HCT116 (cell line): ENCODE measurements at regions not wholly inside any gene's neighbourhood (a gene's known extent, or its start where the extent isn't known, plus 50 kb on each side); places are given as distances from the start of the nearest gene placed in this dataset.

Experiments
- ATAC-seq: fragments of 200-7000 bp; cut with Tn5 transposase; 2 replicates; pipeline ENCODE4 v1.9.1; 2020; ENCODE audit warnings: mild to moderate bottlenecking, moderate library complexity
- BruUV-seq: library from RNA; stranded (reverse); fragments of 400-500 nt; replicated peaks from 2 replicates; lab custom pipeline; 2021; lab: Mats Ljungman, UMichigan
- CTCF ChIA-PET: fragments of 300-600 bp; sonication (Branson Sonifier 250); formaldehyde crosslinking; loops from one replicate; lab custom pipeline; 2021; ENCODE audit warnings: antibody characterized with exemption; lab: Charles Lee
- POLR2A ChIA-PET: fragments of 300-600, 350-600 bp; sonication (Branson Sonifier 250); formaldehyde crosslinking; loops from one replicate; lab custom pipeline; 2021; ENCODE audit warnings: antibody characterized with exemption; lab: Charles Lee
- RAD21 ChIA-PET, 2 experiments: fragments of 300-600 bp; sonication (Branson Sonifier 250); formaldehyde crosslinking; loops; one replicate each; lab custom pipeline; 2023; ENCODE audit warnings: low total read pairs in 2 of 2; ENCODE audit not compliant: uncharacterized antibody in 2 of 2, unreplicated experiment in 2 of 2, low non-redundant PET in 1 of 2; lab: Charles Lee
- DNase-seq: peaks from one replicate; pipeline ENCODE4 v3.0.0-alpha.2; 2010; ENCODE audit warnings: low read depth, low spot score
- H2AFZ ChIP-seq: fragments of 200-600 bp; shearing (Covaris generic), sonication (generic); 2 replicates; pipeline ENCODE4 v1.6.1; 2017; ENCODE audit warnings: low read depth, mixed run types, mixed read lengths, antibody characterized with exemption, low read length; ENCODE audit not compliant: poor library complexity, severe bottlenecking
- H3K27ac ChIP-seq: 2 replicates; pipeline ENCODE4 v1.5.1; 2012; ENCODE audit warnings: low read depth, low read length
- H3K27me3 ChIP-seq: fragments of 200-600 bp; sonication (generic); 2 replicates; pipeline ENCODE4 v1.6.1; 2016; ENCODE audit warnings: mixed run types, low read length, mixed read lengths; ENCODE audit not compliant: insufficient read depth
- H3K36me3 ChIP-seq, 2 experiments: fragments of 200-500 bp in 1 of 2; fragments of 200-600 bp in 1 of 2; sonication (Bioruptor generic) in 1 of 2; sonication (generic) in 1 of 2; 2 replicates each; pipeline versions ENCODE4 v1.5.1 to v1.6.1; 2014 to 2016; ENCODE audit warnings: low read length in 2 of 2, inconsistent platforms in 1 of 2, mixed read lengths in 1 of 2, mixed run types in 1 of 2; ENCODE audit not compliant: insufficient read depth in 2 of 2, control insufficient read depth in 1 of 2
- H3K4me1 ChIP-seq, 2 experiments: fragments of 200-600 bp in 1 of 2; sonication (generic) in 1 of 2; 2 replicates each; pipeline versions ENCODE4 v1.5.1 to v1.6.1; 2012 to 2017; ENCODE audit warnings: low read length in 2 of 2, inconsistent platforms in 1 of 2, mild to moderate bottlenecking in 1 of 2, mixed read lengths in 1 of 2, mixed run types in 1 of 2, moderate library complexity in 1 of 2; ENCODE audit not compliant: insufficient read depth in 2 of 2, control insufficient read depth in 1 of 2
- H3K4me2 ChIP-seq: fragments of 200-600 bp; sonication (generic); 2 replicates; pipeline ENCODE4 v1.6.1; 2017; ENCODE audit warnings: mixed run types, low read length, mixed read lengths
- H3K4me3 ChIP-seq, 2 experiments: fragments of 200-600 bp in 1 of 2; sonication (generic) in 1 of 2; replicated peaks in 1 of 2; 2 replicates each; pipeline ENCODE4 v1.5.1; 2011 to 2016; ENCODE audit warnings: low read length in 2 of 2, control low read depth in 1 of 2, low read depth in 1 of 2, mild to moderate bottlenecking in 1 of 2, mixed read lengths in 1 of 2, mixed run types in 1 of 2
- H3K79me2 ChIP-seq: fragments of 200-600 bp; sonication (generic); 2 replicates; pipeline ENCODE4 v1.6.1; 2017; ENCODE audit warnings: mild to moderate bottlenecking, mixed run types, low read length, moderate library complexity, mixed read lengths; ENCODE audit not compliant: insufficient read depth
- H3K9ac ChIP-seq: fragments of 200-600 bp; sonication (generic); 2 replicates; pipeline ENCODE4 v1.6.1; 2016; ENCODE audit warnings: low read length, mixed read lengths
- H3K9me2 ChIP-seq: fragments of 200-600 bp; sonication (generic), shearing (Covaris generic); 2 replicates; pipeline ENCODE4 v1.6.1; 2017; ENCODE audit warnings: mixed run types, mild to moderate bottlenecking, moderate library complexity; ENCODE audit not compliant: insufficient read depth
- H3K9me3 ChIP-seq, 2 experiments: fragments of 200-500 bp in 1 of 2; fragments of 200-600 bp in 1 of 2; sonication (Bioruptor generic) in 1 of 2; sonication (generic) in 1 of 2; 2 replicates each; pipeline ENCODE4 v1.6.1; 2014 to 2017; ENCODE audit warnings: low read length in 2 of 2, mixed read lengths in 2 of 2, inconsistent platforms in 1 of 2, low read depth in 1 of 2, mild to moderate bottlenecking in 1 of 2, mixed run types in 1 of 2, moderate library complexity in 1 of 2; ENCODE audit not compliant: control insufficient read depth in 1 of 2, insufficient read depth in 1 of 2
- H4K20me1 ChIP-seq: fragments of 200-600 bp; sonication (generic), shearing (Covaris generic); 2 replicates; pipeline ENCODE4 v1.6.1; 2017; ENCODE audit warnings: mixed run types, mild to moderate bottlenecking, moderate library complexity; ENCODE audit not compliant: insufficient read depth
- ELF1 ChIP-seq: IDR thresholded peaks from 2 replicates; pipeline ENCODE4 v1.6.1; 2012; ENCODE audit warnings: low read depth, borderline replicate concordance
- EZH2 ChIP-seq: fragments of 200-600 bp; sonication (generic); IDR thresholded peaks from 2 replicates; pipeline ENCODE4 v1.6.1; 2017; ENCODE audit warnings: antibody characterized with exemption, mixed run types
- EZH2phosphoT487 ChIP-seq: fragments of 200-600 bp; IDR thresholded peaks from 2 replicates; pipeline ENCODE4 v1.6.1; 2018; ENCODE audit warnings: antibody characterized with exemption, borderline replicate concordance
- FOSL1 ChIP-seq: IDR thresholded peaks from 2 replicates; pipeline ENCODE4 v1.6.1; 2012; ENCODE audit warnings: low read depth
- POLR2A ChIP-seq: IDR thresholded peaks from 2 replicates; pipeline ENCODE4 v1.7.0; 2011; ENCODE audit warnings: borderline replicate concordance; ENCODE audit not compliant: insufficient read depth, insufficient read length; ENCODE audit errors: extremely low read depth
- POLR2AphosphoS5 ChIP-seq: IDR thresholded peaks from 2 replicates; pipeline ENCODE4 v1.6.1; 2011; ENCODE audit warnings: mild to moderate bottlenecking, low read depth, low read length, moderate library complexity
- RAD21 ChIP-seq: IDR thresholded peaks from 2 replicates; pipeline ENCODE4 v1.6.1; 2012; ENCODE audit warnings: low read depth, mild to moderate bottlenecking
- SRF ChIP-seq: IDR thresholded peaks from 2 replicates; pipeline ENCODE4 v1.6.1; 2012; ENCODE audit warnings: low read depth
- YY1 ChIP-seq: IDR thresholded peaks from 2 replicates; pipeline ENCODE4 v1.6.1; 2011; ENCODE audit warnings: low read length, low read depth, moderate library complexity, mild to moderate bottlenecking; ENCODE audit not compliant: insufficient replicate concordance; ENCODE audit errors: extremely low read depth
- intact Hi-C: fragments of 100-400 bp; cut with micrococcal nuclease; formaldehyde crosslinking; loops from 2 replicates; pipeline ENCODE4 v1.10.0; 2022
- TF ChIP-seq, protein P1 (sequence below): IDR thresholded peaks from 2 replicates; pipeline ENCODE4 v1.6.1; 2012
- TF ChIP-seq, protein P2 (sequence below): IDR thresholded peaks from 2 replicates; pipeline ENCODE4 v1.6.1; 2012
- TF ChIP-seq, protein P3 (sequence below): IDR thresholded peaks from 2 replicates; pipeline ENCODE4 v1.6.1; 2011; ENCODE audit warnings: mild to moderate bottlenecking, low read length, moderate library complexity; ENCODE audit not compliant: insufficient replicate concordance; ENCODE audit errors: extremely low read depth

DNA sequence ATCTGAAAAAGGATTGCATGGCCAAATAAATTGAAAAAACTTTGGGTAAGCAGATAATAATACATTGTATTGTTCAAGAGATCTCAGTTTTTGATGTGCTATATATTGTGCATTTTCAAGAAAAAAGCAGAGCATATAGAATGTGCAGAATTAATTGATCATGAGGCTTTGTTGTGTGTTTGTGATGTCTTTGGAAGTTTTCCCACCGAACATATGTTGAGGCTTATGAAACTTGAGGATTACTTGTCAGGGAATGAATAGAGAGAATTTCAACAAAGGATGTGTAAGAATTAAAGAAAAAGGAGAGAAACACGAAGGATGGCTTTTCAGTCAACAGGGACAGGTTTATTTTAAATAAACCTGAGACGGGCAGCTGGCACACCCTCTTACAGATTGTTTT lies 232.5 kb upstream of the POU1F1 start:
- H3K9me2 ChIP-seq, result no peaks in the 10 kb centered on the region
- intact Hi-C loops, result loop anchor here (10.0 kb wide), 2 partner anchors 496 to 606 kb away; no protein-coding TSS in a partner anchor

DNA sequence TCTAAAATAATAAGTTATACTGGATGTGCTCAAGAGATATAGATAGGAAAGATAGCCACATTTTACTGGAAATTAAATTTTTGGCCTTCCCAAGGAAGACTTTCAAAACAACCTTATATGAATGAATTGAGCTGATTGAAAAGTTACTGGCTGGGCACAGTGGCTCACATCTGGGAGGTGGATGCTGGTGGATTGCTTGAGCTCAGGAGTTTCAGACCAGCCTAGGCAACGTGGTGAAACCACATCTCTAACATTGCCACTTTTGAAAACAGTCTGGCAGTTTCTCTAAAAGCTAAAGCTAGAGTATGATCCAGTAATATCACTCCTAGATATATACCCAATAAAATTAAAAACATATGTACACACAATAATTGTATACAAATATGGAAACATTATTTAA lies 231.4 kb upstream of the POU1F1 start:
- Histone ChIP-seq H3K36me3 (no peaks in the 10 kb centered on the region), H3K4me2 (no peak overlapping the region), H3K27me3 (no peaks in the 10 kb centered on the region), H2AFZ (no peak overlapping the region), H3K4me3 (no peak overlapping the region), H3K9ac (no peak overlapping the region), H4K20me1 (no peaks in the 10 kb centered on the region; the same call in 1 of the 2 replicates), H3K27ac (no peak overlapping the region), H3K9me2 (no peaks in the 10 kb centered on the region), H3K9me3 (no peaks in the 10 kb centered on the region), H3K79me2 (no peaks in the 10 kb centered on the region), H3K4me1 (no peaks in the 10 kb centered on the region)
- TF ChIP-seq SRF (no peak), FOSL1 (no peak), POLR2AphosphoS5 (no peak), EZH2 (no peak), EZH2phosphoT487 (no peak), YY1 (no peak), ELF1 (no peak), RAD21 (no peak), POLR2A (no peak)
- TF ChIP-seq, protein P1, sequence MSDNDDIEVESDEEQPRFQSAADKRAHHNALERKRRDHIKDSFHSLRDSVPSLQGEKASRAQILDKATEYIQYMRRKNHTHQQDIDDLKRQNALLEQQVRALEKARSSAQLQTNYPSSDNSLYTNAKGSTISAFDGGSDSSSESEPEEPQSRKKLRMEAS, result no peak
- TF ChIP-seq, protein P2, sequence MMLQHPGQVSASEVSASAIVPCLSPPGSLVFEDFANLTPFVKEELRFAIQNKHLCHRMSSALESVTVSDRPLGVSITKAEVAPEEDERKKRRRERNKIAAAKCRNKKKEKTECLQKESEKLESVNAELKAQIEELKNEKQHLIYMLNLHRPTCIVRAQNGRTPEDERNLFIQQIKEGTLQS, result no peak
- TF ChIP-seq, protein P3, sequence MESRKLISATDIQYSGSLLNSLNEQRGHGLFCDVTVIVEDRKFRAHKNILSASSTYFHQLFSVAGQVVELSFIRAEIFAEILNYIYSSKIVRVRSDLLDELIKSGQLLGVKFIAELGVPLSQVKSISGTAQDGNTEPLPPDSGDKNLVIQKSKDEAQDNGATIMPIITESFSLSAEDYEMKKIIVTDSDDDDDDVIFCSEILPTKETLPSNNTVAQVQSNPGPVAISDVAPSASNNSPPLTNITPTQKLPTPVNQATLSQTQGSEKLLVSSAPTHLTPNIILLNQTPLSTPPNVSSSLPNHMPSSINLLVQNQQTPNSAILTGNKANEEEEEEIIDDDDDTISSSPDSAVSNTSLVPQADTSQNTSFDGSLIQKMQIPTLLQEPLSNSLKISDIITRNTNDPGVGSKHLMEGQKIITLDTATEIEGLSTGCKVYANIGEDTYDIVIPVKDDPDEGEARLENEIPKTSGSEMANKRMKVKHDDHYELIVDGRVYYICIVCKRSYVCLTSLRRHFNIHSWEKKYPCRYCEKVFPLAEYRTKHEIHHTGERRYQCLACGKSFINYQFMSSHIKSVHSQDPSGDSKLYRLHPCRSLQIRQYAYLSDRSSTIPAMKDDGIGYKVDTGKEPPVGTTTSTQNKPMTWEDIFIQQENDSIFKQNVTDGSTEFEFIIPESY, result no peak
- ChIA-PET POLR2A (no interaction called here), CTCF (no interaction called here), RAD21 (no interaction called here)
- intact Hi-C loops, result loop anchor here (10.0 kb wide), 2 partner anchors 497 to 607 kb away; no protein-coding TSS in a partner anchor
- no TSS peak for BruUV-seq
- DNase-seq (no peak), ATAC-seq (no peak)

More for the DNA sequence above, 232.5 kb upstream of the POU1F1 start:
- H3K9ac ChIP-seq, result no peak overlapping the region
- ChIA-PET CTCF (no interaction called here), RAD21 (no interaction called here), POLR2A (no interaction called here)
- no peaks in the 10 kb centered on the region; the same call in 1 of the 2 replicates for H4K20me1 ChIP-seq
- DNase-seq (no peak), ATAC-seq (no peak)
- H3K4me3 ChIP-seq, result no peak overlapping the region
- H3K27ac ChIP-seq, result no peak overlapping the region
- TF ChIP-seq, protein P3, result no peak
- no peaks in the 10 kb centered on the region for H3K27me3 ChIP-seq
- no peaks in the 10 kb centered on the region for H3K36me3 ChIP-seq
- no TSS peak for BruUV-seq
- H3K9me3 ChIP-seq, result no peaks in the 10 kb centered on the region
- H3K79me2 ChIP-seq, result no peaks in the 10 kb centered on the region
- H3K4me1 ChIP-seq, result no peaks in the 10 kb centered on the region
- H3K4me2 ChIP-seq, result no peak overlapping the region
- no peak overlapping the region for H2AFZ ChIP-seq
